MM.1S (cell line): ENCODE measurements at regions not wholly inside any gene's neighbourhood (a gene's known extent, or its start where the extent isn't known, plus 50 kb on each side); places are given as distances from the start of the nearest gene placed in this dataset.

Experiments
- CTCF ChIP-seq: fragments of 300-600 bp; sonication (generic); IDR thresholded peaks from 2 replicates; pipeline ENCODE4 v1.5.1; 2016; ENCODE audit warnings: antibody characterized with exemption, low read length, mixed read lengths
- EZH2 ChIP-seq: fragments of 300-600 bp; sonication (generic); optimal IDR thresholded peaks from 2 replicates; pipeline ENCODE3; 2017; ENCODE audit warnings: low read depth, mild to moderate bottlenecking, antibody characterized with exemption, low read length, mixed read lengths
- EZH2phosphoT487 ChIP-seq: fragments of 300-600 bp; sonication (generic); IDR thresholded peaks from 2 replicates; pipeline ENCODE4 v1.6.1; 2018; ENCODE audit warnings: antibody characterized with exemption, low read length

- TF ChIP-seq CTCF (no peak), EZH2 (no peak), EZH2phosphoT487 (no peak)
Observed at GRCh38 chr13:50685956-50686355, 157.5 kb downstream of the DLEU7 start.
